ENCODE measurements at regions not wholly inside any gene's neighbourhood (a gene's known extent, or its start where the extent isn't known, plus 50 kb on each side); places are given as distances from the start of the nearest gene placed in this dataset.
"Not testable (repeated sequence)": the region's sequence is repeated elsewhere in the genome, so short reads cannot be mapped to it uniquely, and the experiment has no call there.

GRCh38 chr11:97996762-97997161, 1024.0 kb upstream of the CNTN5 start:
- peak; percentile 30 for DNase-seq (ENCODE audit: low spot score)

GRCh38 chr11:98003606-98004371, 1017.0 kb upstream of the CNTN5 start:
- no peak for DNase-seq (ENCODE audit: low spot score)

- no peak for DNase-seq (ENCODE audit: low spot score)
These were observed 1013.7 kb upstream of the CNTN5 start for GRCh38 chr11:98007072-98007471.

GRCh38 chr11:98027652-98028051, 993.1 kb upstream of the CNTN5 start:
- DNase-seq (ENCODE audit: low spot score), result no peak

GRCh38 chr11:98029832-98030231, 990.9 kb upstream of the CNTN5 start:
- no peak for DNase-seq (ENCODE audit: low spot score)

GRCh38 chr11:98036810-98037209, 983.9 kb upstream of the CNTN5 start:
- no peak for DNase-seq (ENCODE audit: low spot score)

- DNase-seq (ENCODE audit: low spot score), result no peak
These were observed 980.5 kb upstream of the CNTN5 start for GRCh38 chr11:98040061-98040808.

- no peak for DNase-seq (ENCODE audit: low spot score)
These were observed 973.1 kb upstream of the CNTN5 start for GRCh38 chr11:98047647-98048046.

- DNase-seq (ENCODE audit: low spot score), result peak; percentile 59
These were observed 966.9 kb upstream of the CNTN5 start for GRCh38 chr11:98053851-98054250.

- no peak for DNase-seq (ENCODE audit: low spot score)
These were observed 963.8 kb upstream of the CNTN5 start for GRCh38 chr11:98056945-98057344.

- no peak for DNase-seq (ENCODE audit: low spot score)
These were observed 961.3 kb upstream of the CNTN5 start for GRCh38 chr11:98059488-98059887.

- DNase-seq (ENCODE audit: low spot score), result no peak
These were observed 960.0 kb upstream of the CNTN5 start for GRCh38 chr11:98060759-98061158.

GRCh38 chr11:98061858-98062257, 958.9 kb upstream of the CNTN5 start:
- no peak for DNase-seq (ENCODE audit: low spot score)

- no peak for DNase-seq (ENCODE audit: low spot score)
These were observed 958.0 kb upstream of the CNTN5 start for GRCh38 chr11:98062714-98063113.

- DNase-seq (ENCODE audit: low spot score), result no peak
These were observed 952.5 kb upstream of the CNTN5 start for GRCh38 chr11:98068251-98068650.

GRCh38 chr11:98069147-98069546, 951.6 kb upstream of the CNTN5 start:
- DNase-seq (ENCODE audit: low spot score), result not testable (repeated sequence)

GRCh38 chr11:98069861-98070260, 950.9 kb upstream of the CNTN5 start:
- DNase-seq (ENCODE audit: low spot score), result no peak

GRCh38 chr11:98090861-98091505, 929.8 kb upstream of the CNTN5 start:
- DNase-seq (ENCODE audit: low spot score), result peak; percentile 19

GRCh38 chr11:98099371-98099770, 921.4 kb upstream of the CNTN5 start:
- no peak for DNase-seq (ENCODE audit: low spot score)

GRCh38 chr11:98100689-98101088, 920.1 kb upstream of the CNTN5 start:
- DNase-seq (ENCODE audit: low spot score), result no peak

- no peak for DNase-seq (ENCODE audit: low spot score)
These were observed 919.4 kb upstream of the CNTN5 start for GRCh38 chr11:98101329-98101728.

- DNase-seq (ENCODE audit: low spot score), result no peak
These were observed 916.5 kb upstream of the CNTN5 start for GRCh38 chr11:98104249-98104648.

GRCh38 chr11:98107736-98108135, 913.0 kb upstream of the CNTN5 start:
- no peak for DNase-seq (ENCODE audit: low spot score)

Measured in umbilical cord (tissue), 1 donor.